ENCODE measurements at regions not wholly inside any gene's neighbourhood (a gene's known extent, or its start where the extent isn't known, plus 50 kb on each side); places are given as distances from the start of the nearest gene placed in this dataset.
"Not testable (repeated sequence)": the region's sequence is repeated elsewhere in the genome, so short reads cannot be mapped to it uniquely, and the experiment has no call there.

DNA sequence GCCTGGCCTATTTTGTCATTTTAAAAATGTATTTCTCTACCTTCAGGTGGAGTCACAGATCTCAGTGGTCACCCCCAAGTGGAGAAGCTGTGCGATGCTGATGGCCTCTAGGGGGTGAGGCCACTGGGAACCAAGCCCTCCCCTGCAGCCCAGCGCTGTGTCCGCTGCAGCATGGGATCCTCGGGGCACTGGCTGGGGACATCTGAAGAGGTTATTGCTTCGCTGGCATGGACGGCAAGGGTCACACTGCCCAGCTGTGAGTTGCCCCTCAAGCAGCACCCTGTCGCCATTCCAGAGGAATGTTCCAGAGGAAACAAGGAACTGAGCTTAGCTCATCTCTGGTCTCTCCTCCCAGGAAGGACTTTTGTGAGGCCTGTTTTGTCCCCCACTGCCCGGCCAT lies 119.6 kb upstream of the S1PR3 start:
- H3K4me3 ChIP-seq (ENCODE audit: low read depth, low read length): no peak overlapping the region
- TF ChIP-seq, protein P1, sequence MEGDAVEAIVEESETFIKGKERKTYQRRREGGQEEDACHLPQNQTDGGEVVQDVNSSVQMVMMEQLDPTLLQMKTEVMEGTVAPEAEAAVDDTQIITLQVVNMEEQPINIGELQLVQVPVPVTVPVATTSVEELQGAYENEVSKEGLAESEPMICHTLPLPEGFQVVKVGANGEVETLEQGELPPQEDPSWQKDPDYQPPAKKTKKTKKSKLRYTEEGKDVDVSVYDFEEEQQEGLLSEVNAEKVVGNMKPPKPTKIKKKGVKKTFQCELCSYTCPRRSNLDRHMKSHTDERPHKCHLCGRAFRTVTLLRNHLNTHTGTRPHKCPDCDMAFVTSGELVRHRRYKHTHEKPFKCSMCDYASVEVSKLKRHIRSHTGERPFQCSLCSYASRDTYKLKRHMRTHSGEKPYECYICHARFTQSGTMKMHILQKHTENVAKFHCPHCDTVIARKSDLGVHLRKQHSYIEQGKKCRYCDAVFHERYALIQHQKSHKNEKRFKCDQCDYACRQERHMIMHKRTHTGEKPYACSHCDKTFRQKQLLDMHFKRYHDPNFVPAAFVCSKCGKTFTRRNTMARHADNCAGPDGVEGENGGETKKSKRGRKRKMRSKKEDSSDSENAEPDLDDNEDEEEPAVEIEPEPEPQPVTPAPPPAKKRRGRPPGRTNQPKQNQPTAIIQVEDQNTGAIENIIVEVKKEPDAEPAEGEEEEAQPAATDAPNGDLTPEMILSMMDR (IDR thresholded peaks at IDR 0.05; ENCODE audit: insufficient read depth, low read depth, low read length): no peak
- no peak for DNase-seq (ENCODE audit: low read depth)

DNA sequence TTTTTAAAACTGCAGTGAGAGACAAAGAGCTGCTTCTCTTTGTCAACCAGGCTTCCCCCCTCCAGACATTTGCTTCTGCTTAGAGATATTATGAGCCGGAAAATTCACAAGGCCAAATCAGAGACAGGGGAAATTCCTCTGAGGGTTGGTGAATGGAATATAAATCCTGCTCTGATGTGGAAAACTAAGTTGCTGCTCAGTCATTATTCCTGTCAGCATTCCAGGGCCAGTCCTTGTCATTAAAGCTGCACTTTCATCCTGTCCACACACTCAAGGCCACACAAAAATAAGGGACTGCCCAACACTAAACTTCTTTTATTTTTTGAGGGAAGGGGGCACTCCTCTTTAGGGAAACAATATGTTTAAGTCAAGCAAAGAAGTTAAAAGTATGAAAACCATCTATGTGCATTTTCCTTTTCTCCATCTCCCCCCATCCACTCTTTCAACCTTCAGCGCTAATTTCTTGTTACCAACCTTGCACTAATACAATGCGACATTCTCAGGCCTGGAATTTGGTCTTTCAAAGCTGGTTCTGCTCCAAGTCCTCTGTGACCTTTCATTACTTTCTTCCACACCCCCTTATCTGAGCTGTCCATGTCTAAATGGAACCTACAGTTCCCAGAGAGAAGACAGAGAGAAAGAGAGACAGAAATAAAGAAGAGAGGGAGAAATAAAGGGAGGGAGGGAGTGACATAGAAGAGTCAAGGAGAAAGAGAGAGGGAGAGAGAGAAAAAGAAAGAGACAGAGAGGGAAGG lies 118.9 kb upstream of the S1PR3 start:
- H3K4me3 ChIP-seq (ENCODE audit: low read depth, low read length): no peak overlapping the region
- no peak for DNase-seq (ENCODE audit: low read depth)
- TF ChIP-seq, protein P1 (IDR thresholded peaks at IDR 0.05; ENCODE audit: insufficient read depth, low read depth, low read length): no peak

DNA sequence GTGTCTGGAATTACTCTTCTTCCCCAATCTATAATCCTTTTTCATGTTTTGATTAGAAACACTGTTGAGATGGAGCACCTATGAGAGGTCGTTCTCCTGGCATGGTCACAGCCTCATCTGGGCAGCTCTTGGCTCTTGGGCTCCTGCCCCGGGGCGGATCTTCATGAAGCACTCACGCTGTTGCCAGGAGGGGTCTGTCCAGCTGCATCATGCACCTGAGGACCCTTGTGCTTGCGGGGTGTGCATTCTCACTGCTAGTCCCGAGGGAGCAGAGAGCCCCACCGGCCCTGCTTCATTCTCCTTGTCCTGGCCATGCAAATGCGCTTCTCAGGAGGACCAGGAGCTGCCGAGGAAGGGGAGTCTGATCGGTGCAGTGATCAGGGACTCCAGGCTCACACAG lies 117.6 kb upstream of the S1PR3 start:
- no peak for DNase-seq (ENCODE audit: low read depth)
- TF ChIP-seq, protein P1 (IDR thresholded peaks at IDR 0.05; ENCODE audit: insufficient read depth, low read depth, low read length): no peak
- H3K4me3 ChIP-seq (ENCODE audit: low read depth, low read length): no peak overlapping the region

DNA sequence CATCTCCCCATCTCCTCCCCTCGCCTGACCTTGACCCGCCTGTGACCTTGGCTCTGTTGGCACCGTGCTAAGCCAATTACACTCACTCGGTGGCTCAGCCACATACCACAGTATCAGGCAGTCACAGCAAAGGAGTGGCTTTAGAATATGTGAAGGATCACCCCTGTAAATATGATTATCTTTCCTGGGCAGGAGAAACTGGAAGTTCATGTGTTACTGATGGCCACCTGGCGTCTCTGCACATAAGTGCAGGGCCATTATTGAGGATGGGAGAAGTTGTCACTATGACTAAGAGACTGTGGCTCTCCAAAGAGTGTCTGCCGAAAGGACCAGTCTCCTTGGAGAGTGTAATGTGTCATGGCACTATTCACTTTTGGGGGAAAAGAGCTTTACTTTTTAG lies 116.9 kb upstream of the S1PR3 start:
- no peak overlapping the region for H3K4me3 ChIP-seq (ENCODE audit: low read depth, low read length)
- DNase-seq (ENCODE audit: low read depth): peak; percentile 8
- TF ChIP-seq, protein P1 (IDR thresholded peaks at IDR 0.05; ENCODE audit: insufficient read depth, low read depth, low read length): peak; percentile 11

DNA sequence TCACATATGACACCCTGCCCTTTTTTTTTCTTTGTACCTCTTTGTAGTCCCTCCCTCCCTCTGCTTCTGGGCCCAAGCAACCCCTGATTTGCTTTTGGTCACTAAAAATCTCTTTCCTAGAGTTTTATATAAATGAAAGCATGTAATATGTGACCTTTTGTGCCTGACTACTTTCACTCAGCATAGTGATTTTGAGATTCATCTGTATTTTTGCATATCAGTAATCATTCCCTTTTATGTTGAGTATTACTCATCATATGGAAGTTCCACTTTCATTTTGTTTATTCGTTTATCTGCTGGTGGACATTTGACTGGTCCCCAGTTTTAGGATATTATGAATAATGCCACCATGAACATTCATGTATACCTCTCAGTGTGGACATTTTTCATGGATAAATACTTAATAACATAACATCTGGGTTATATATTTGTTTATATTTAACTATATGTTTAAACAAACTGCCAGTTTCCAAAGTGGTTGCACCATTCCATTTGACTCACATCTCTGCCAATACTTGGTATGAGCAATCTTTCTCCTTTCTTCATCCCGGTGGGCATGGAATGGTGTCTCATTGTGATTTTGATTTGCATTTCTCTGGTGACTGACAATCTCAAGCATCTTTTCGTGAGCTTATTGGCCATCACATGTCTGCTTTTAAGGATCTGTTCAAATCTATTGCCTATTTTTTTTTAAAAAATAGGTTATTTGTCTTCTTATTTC lies 115.7 kb upstream of the S1PR3 start:
- TF ChIP-seq, protein P1 (IDR thresholded peaks at IDR 0.05; ENCODE audit: insufficient read depth, low read depth, low read length): no peak
- no peak for DNase-seq (ENCODE audit: low read depth)
- no peak overlapping the region for H3K4me3 ChIP-seq (ENCODE audit: low read depth, low read length)

DNA sequence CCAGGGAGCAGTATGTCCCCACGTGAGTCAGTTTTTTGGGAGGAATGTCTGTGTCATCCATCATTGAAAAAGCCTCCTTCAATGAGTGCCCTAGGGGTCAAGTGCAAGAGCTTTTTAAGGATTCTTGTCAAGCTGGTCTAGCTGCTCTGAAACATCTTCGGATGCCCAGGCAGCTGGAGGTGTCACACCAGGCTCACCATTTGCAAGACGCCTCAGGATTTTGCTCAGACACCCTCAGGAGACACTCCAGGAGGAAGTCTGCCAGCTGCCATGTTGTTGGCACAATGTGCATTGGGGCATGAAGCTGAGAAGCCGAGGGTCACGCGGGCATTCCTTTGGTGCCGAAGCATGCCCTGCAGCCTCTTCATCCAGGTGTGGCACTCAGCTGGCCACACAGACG lies 111.1 kb upstream of the S1PR3 start:
- H3K4me3 ChIP-seq (ENCODE audit: low read depth, low read length): no peak overlapping the region
- TF ChIP-seq, protein P1 (IDR thresholded peaks at IDR 0.05; ENCODE audit: insufficient read depth, low read depth, low read length): no peak
- no peak for DNase-seq (ENCODE audit: low read depth)

DNA sequence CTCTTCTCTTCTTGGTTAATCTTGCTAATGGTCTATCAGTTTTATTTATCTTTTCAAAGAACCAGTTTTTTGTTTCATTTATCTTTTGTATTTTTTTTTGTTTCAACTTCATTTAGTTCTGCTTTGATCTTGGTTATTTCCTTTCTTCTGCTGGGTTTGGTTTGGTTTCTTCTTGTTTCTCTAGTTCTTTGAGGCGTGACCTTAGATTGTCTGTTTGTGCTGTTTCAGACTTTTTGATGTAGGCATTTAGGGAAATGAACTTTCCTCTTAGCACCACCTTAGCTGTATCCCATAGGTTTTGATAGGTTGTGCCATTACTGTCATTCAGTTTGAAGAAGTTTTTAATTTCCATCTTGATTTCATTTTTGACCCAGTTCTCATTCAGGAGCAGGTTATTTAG lies 107.0 kb upstream of the S1PR3 start:
- not testable (repeated sequence) for DNase-seq (ENCODE audit: low read depth); H3K4me3 ChIP-seq (ENCODE audit: low read depth, low read length)

DNA sequence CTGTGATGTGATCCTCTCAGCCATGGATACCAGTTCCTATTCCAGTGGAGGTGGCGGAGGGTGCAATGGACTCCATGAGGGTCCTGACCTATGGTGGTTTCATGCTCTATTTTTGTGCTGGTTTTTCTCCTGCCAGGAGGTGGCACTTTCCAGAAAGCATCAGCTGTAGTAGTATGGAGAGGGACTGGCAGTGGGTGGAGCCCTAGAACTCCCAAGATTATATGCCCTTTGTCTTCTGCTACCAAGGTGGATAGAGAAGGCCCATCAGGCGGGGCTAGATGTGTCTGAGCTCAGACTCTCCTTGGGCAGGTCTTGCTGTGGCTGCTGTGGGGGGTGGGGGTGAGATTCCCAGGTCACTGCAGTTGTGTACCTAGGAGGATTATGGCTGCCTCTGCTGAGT lies 104.5 kb upstream of the S1PR3 start:
- not testable (repeated sequence) for DNase-seq (ENCODE audit: low read depth); H3K4me3 ChIP-seq (ENCODE audit: low read depth, low read length)

Measured in fibroblast of villous mesenchyme (primary cell).